Neural cell (in vitro differentiated cells): ENCODE measurements at regions not wholly inside any gene's neighbourhood (a gene's known extent, or its start where the extent isn't known, plus 50 kb on each side); places are given as distances from the start of the nearest gene placed in this dataset.

Experiments
- H2AFZ ChIP-seq: fragments of 200-600, 300-800 bp; sonication (generic), shearing (Covaris generic); 2 replicates; pipeline ENCODE4 v1.6.0; 2014; ENCODE audit warnings: low read depth, mild to moderate bottlenecking, antibody characterized with exemption, low read length, moderate library complexity
- H3F3A ChIP-seq: fragments of 200-600 bp; shearing (Covaris generic); 2 replicates; pipeline ENCODE4 v1.6.1; 2016; ENCODE audit warnings: mild to moderate bottlenecking, moderate library complexity, mixed read lengths, antibody characterized with exemption, low read length; ENCODE audit not compliant: insufficient read depth, poor library complexity, severe bottlenecking
- H3K27ac ChIP-seq: fragments of 200-600, 300-800 bp; sonication (generic), shearing (Covaris generic); 2 replicates; pipeline ENCODE4 v1.5.1; 2014; ENCODE audit warnings: mild to moderate bottlenecking, low read length, moderate library complexity
- H3K27me3 ChIP-seq: fragments of 300-800, 200-600 bp; sonication (generic), shearing (Covaris generic); 2 replicates; pipeline ENCODE4 v1.6.0; 2014; ENCODE audit warnings: mild to moderate bottlenecking, low read depth, low read length, moderate library complexity; ENCODE audit not compliant: insufficient read depth
- H3K36me3 ChIP-seq: fragments of 300-800, 200-600 bp; sonication (generic), shearing (Covaris generic); 2 replicates; pipeline ENCODE4 v1.5.1; 2014; ENCODE audit warnings: mild to moderate bottlenecking, antibody characterized with exemption, low read length, moderate library complexity; ENCODE audit not compliant: insufficient read depth
- H3K4me2 ChIP-seq: fragments of 300-800, 200-600 bp; sonication (generic), shearing (Covaris generic); 2 replicates; pipeline ENCODE4 v1.6.0; 2014; ENCODE audit warnings: mild to moderate bottlenecking, low read length
- H3K4me3 ChIP-seq: fragments of 300-800, 200-600 bp; sonication (generic), shearing (Covaris generic); 2 replicates; pipeline ENCODE4 v1.5.1; 2014; ENCODE audit warnings: mild to moderate bottlenecking, low read length, moderate library complexity
- H3K79me2 ChIP-seq: fragments of 200-600 bp; shearing (Covaris generic); replicated peaks from 2 replicates; pipeline ENCODE4 v1.6.0; 2014; ENCODE audit warnings: mild to moderate bottlenecking, low read length, moderate library complexity; ENCODE audit not compliant: insufficient read depth
- H3K9ac ChIP-seq: fragments of 300-800, 200-600 bp; sonication (generic), shearing (Covaris generic); 2 replicates; pipeline ENCODE4 v1.6.1; 2016; ENCODE audit warnings: mild to moderate bottlenecking, low read length, mixed read lengths
- H3K9me2 ChIP-seq: fragments of 200-600 bp; shearing (Covaris generic); 2 replicates; pipeline ENCODE4 v1.6.1; 2016; ENCODE audit warnings: mild to moderate bottlenecking, low read length, mixed read lengths; ENCODE audit not compliant: insufficient read depth
- H3K9me3 ChIP-seq: fragments of 200-600, 300-800 bp; sonication (generic), shearing (Covaris generic); 2 replicates; pipeline ENCODE4 v1.6.1; 2016; ENCODE audit warnings: mild to moderate bottlenecking, mixed run types, low read length, moderate library complexity, mixed read lengths
- H4K20me1 ChIP-seq: fragments of 200-600 bp; shearing (Covaris generic); 2 replicates; pipeline ENCODE4 v1.6.1; 2016; ENCODE audit warnings: mild to moderate bottlenecking, mixed run types; ENCODE audit not compliant: insufficient read depth
- EP300 ChIP-seq: fragments of 450-650 bp; conservative IDR thresholded peaks from 2 replicates; pipeline ENCODE4 v1.6.1; 2014; ENCODE audit warnings: antibody characterized with exemption, mild to moderate bottlenecking, moderate library complexity; ENCODE audit not compliant: poor library complexity, severe bottlenecking
- EZH2 ChIP-seq: fragments of 200-600, 300-800 bp; shearing (Covaris generic), sonication (generic); IDR thresholded peaks from 2 replicates; pipeline ENCODE4 v1.6.1; 2014; ENCODE audit warnings: antibody characterized with exemption, low read length, borderline replicate concordance, mild to moderate bottlenecking; ENCODE audit not compliant: insufficient read depth, poor library complexity, severe bottlenecking
- MXI1 ChIP-seq: fragments of 450-650 bp; conservative IDR thresholded peaks from 2 replicates; pipeline ENCODE4 v1.6.1; 2014; ENCODE audit warnings: antibody characterized with exemption, mild to moderate bottlenecking; ENCODE audit not compliant: poor library complexity, severe bottlenecking
- POLR2AphosphoS5 ChIP-seq: IDR thresholded peaks from 2 replicates; pipeline ENCODE4 v1.6.1; 2012
- RAD21 ChIP-seq: fragments of 450-650 bp; conservative IDR thresholded peaks from 2 replicates; pipeline ENCODE4 v1.6.1; 2014; ENCODE audit warnings: antibody characterized with exemption, mild to moderate bottlenecking, moderate library complexity
- REST ChIP-seq: IDR thresholded peaks from 2 replicates; pipeline ENCODE4 v1.6.1; 2012; ENCODE audit warnings: borderline replicate concordance
- SMC3 ChIP-seq: fragments of 450-650 bp; conservative IDR thresholded peaks from 2 replicates; pipeline ENCODE4 v1.6.1; 2014; ENCODE audit warnings: antibody characterized with exemption, mild to moderate bottlenecking, moderate library complexity; ENCODE audit not compliant: poor library complexity
- TAF1 ChIP-seq: IDR thresholded peaks from 2 replicates; pipeline ENCODE4 v1.6.1; 2012; ENCODE audit warnings: low read depth
- TF ChIP-seq, protein P1 (sequence below): fragments of 450-650 bp; IDR thresholded peaks from 2 replicates; pipeline ENCODE4 v1.5.1; 2014; ENCODE audit warnings: antibody characterized with exemption, mild to moderate bottlenecking, moderate library complexity; ENCODE audit not compliant: poor library complexity, severe bottlenecking

GRCh38 chr9:91027005-91027404 lies 225.4 kb downstream of the SYK start:
- Histone ChIP-seq H3K9me2 (no peaks in the 10 kb centered on the region), H3K9me3 (no peaks in the 10 kb centered on the region), H3F3A (no peaks in the 10 kb centered on the region), H4K20me1 (no peaks in the 10 kb centered on the region), H3K27me3 (no peaks in the 10 kb centered on the region), H3K27ac (no peak overlapping the region), H3K79me2 (no peaks in the 10 kb centered on the region), H3K4me3 (no peak overlapping the region), H3K36me3 (no peaks in the 10 kb centered on the region), H3K9ac (no peak overlapping the region), H2AFZ (no peak overlapping the region), H3K4me2 (no peak overlapping the region)
- no peak for TF ChIP-seq RAD21
- no peak for TF ChIP-seq EZH2
- TF ChIP-seq TAF1: no peak
- TF ChIP-seq EP300: no peak
- TF ChIP-seq REST: no peak
- no peak for TF ChIP-seq SMC3
- TF ChIP-seq MXI1: no peak
- TF ChIP-seq POLR2AphosphoS5: no peak
- TF ChIP-seq, protein P1, sequence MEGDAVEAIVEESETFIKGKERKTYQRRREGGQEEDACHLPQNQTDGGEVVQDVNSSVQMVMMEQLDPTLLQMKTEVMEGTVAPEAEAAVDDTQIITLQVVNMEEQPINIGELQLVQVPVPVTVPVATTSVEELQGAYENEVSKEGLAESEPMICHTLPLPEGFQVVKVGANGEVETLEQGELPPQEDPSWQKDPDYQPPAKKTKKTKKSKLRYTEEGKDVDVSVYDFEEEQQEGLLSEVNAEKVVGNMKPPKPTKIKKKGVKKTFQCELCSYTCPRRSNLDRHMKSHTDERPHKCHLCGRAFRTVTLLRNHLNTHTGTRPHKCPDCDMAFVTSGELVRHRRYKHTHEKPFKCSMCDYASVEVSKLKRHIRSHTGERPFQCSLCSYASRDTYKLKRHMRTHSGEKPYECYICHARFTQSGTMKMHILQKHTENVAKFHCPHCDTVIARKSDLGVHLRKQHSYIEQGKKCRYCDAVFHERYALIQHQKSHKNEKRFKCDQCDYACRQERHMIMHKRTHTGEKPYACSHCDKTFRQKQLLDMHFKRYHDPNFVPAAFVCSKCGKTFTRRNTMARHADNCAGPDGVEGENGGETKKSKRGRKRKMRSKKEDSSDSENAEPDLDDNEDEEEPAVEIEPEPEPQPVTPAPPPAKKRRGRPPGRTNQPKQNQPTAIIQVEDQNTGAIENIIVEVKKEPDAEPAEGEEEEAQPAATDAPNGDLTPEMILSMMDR: no peak

- H3F3A ChIP-seq: no peaks in the 10 kb centered on the region
- H3K4me2 ChIP-seq: no peak overlapping the region
- no peak overlapping the region for H3K27ac ChIP-seq
- H3K4me3 ChIP-seq: no peak overlapping the region
- no peaks in the 10 kb centered on the region for H3K79me2 ChIP-seq
- no peaks in the 10 kb centered on the region for H4K20me1 ChIP-seq
- H2AFZ ChIP-seq: no peak overlapping the region
- TF ChIP-seq RAD21 (no peak), REST (no peak)
- H3K9me3 ChIP-seq: no peaks in the 10 kb centered on the region
- H3K9ac ChIP-seq: no peak overlapping the region
- H3K9me2 ChIP-seq: no peaks in the 10 kb centered on the region
- H3K27me3 ChIP-seq: no peaks in the 10 kb centered on the region
- H3K36me3 ChIP-seq: no peaks in the 10 kb centered on the region
Measured at GRCh38 chr9:91028166-91028827, 226.7 kb downstream of the SYK start.
